ENCODE measurements at regions not wholly inside any gene's neighbourhood (a gene's known extent, or its start where the extent isn't known, plus 50 kb on each side); places are given as distances from the start of the nearest gene placed in this dataset.

DNA sequence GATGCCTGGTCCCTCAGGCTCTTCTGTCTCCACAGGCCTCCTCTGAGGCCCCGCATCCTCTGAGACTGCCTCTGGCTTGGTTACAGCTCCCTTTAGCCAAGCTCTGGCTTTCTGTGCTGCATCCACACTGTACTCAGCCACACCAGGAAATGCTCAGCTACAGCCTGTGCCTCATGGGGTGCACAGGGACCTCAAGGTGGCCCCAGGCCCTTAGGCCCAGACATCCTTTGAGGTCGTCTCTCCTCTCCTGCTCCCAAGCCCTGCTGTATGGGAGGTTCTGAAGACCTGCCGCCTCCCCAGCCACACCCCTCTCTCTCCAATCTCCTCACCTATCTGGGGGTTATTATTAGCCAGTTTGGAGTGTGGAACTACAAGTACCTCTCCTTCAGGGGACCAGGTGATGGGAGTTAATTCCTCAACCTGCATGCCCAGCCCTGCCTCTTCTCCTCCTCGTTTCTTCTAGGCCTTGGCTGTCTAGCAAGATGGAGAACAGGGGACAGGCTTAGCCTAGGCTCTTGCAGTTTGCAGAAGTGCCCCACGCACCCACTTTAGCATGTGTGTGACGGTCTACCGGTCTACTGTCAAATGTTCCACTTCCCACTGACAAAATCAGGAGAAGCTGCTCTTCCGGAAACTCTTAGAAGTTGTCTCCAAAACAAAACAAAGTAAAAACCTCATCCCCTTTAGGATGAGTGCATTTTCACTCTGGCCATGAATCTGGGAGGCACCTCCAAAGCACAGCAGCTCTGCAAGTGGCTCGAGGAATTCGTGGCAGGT is 64.0 kb upstream of the WAC start:
- H3K79me2 ChIP-seq (ENCODE audit: insufficient read depth, low read length): no peaks in the 10 kb centered on the region
- no peaks in the 10 kb centered on the region for H3K9me3 ChIP-seq (ENCODE audit: insufficient read depth, low read depth, low read length)
- no peak overlapping the region for H3K4me2 ChIP-seq (ENCODE audit: low read depth, low read length, poor library complexity, severe bottlenecking)
- H4K20me1 ChIP-seq (ENCODE audit: insufficient read depth, low read length, poor library complexity, severe bottlenecking): no peaks in the 10 kb centered on the region
- no peak overlapping the region for H3K4me3 ChIP-seq (ENCODE audit: low read length, poor library complexity, severe bottlenecking)
- TF ChIP-seq, protein P1, sequence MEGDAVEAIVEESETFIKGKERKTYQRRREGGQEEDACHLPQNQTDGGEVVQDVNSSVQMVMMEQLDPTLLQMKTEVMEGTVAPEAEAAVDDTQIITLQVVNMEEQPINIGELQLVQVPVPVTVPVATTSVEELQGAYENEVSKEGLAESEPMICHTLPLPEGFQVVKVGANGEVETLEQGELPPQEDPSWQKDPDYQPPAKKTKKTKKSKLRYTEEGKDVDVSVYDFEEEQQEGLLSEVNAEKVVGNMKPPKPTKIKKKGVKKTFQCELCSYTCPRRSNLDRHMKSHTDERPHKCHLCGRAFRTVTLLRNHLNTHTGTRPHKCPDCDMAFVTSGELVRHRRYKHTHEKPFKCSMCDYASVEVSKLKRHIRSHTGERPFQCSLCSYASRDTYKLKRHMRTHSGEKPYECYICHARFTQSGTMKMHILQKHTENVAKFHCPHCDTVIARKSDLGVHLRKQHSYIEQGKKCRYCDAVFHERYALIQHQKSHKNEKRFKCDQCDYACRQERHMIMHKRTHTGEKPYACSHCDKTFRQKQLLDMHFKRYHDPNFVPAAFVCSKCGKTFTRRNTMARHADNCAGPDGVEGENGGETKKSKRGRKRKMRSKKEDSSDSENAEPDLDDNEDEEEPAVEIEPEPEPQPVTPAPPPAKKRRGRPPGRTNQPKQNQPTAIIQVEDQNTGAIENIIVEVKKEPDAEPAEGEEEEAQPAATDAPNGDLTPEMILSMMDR (conservative IDR thresholded peaks at IDR 0.05; ENCODE audit: low read length): no peak
- no peak for TF ChIP-seq EZH2phosphoT487 (IDR thresholded peaks at IDR 0.05; ENCODE audit: borderline replicate concordance)
- no peaks in the 10 kb centered on the region for H3F3A ChIP-seq (ENCODE audit: low read depth)
- H3K9ac ChIP-seq (ENCODE audit: low read depth, low read length, poor library complexity, severe bottlenecking): no peak overlapping the region
- H3K27me3 ChIP-seq (ENCODE audit: insufficient read depth, low read length, poor library complexity, severe bottlenecking): no peaks in the 10 kb centered on the region
- no peaks in the 10 kb centered on the region for H3K36me3 ChIP-seq (ENCODE audit: insufficient read depth, low read length)
- H3K9me2 ChIP-seq (replicated peaks; ENCODE audit: low read depth, low read length): no peaks in the 10 kb centered on the region
- H3K4me1 ChIP-seq (ENCODE audit: insufficient read depth, low read length, poor library complexity, severe bottlenecking): no peaks in the 10 kb centered on the region
- no peak overlapping the region for H2AFZ ChIP-seq (ENCODE audit: low read length)

DNA sequence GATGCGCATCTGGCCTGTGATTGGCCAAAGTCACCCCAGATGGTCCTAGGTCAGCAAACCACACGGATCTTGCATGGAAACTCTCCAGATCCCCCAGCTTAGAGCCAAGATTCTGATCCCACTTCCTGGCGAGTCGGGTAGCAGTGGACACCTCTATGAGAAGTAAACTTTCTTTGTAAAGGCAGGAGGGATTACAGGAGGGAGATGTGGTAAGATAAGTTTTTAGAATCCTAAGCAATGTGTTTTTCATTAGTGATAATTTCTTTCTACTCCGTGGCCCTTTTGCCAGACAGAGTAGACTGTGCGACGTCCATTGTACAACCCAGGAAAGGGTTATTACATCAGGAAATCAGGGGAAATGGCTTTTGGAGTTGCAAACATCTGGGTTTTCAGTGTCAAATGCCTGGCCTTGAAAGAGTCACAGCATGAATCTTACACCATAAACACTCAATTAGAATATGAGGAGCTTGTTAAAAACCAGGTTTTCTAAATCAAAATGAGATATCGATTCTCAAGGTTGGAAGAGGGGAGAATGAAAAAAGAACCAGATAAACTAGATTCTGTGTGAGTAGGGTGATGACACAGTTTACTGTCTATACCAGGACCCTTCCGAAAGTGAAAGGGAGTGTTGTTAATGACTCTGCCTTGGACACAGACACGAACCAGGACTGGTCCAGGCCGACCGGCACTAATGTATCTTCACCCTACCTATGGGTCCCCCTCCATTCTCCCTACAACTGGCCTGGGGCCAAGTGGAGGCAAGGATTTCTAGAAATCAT is 61.9 kb upstream of the WAC start:
- Histone ChIP-seq H3K36me3 (ENCODE audit: insufficient read depth, low read length) (no peaks in the 10 kb centered on the region), H3K4me2 (ENCODE audit: low read depth, low read length, poor library complexity, severe bottlenecking) (no peak overlapping the region), H3K9me2 (replicated peaks; ENCODE audit: low read depth, low read length) (no peaks in the 10 kb centered on the region), H3K9me3 (ENCODE audit: insufficient read depth, low read depth, low read length) (no peaks in the 10 kb centered on the region), H3K4me1 (ENCODE audit: insufficient read depth, low read length, poor library complexity, severe bottlenecking) (no peaks in the 10 kb centered on the region), H3K27me3 (ENCODE audit: insufficient read depth, low read length, poor library complexity, severe bottlenecking) (no peaks in the 10 kb centered on the region), H4K20me1 (ENCODE audit: insufficient read depth, low read length, poor library complexity, severe bottlenecking) (no peaks in the 10 kb centered on the region), H3K4me3 (ENCODE audit: low read length, poor library complexity, severe bottlenecking) (no peak overlapping the region), H3K79me2 (ENCODE audit: insufficient read depth, low read length) (no peaks in the 10 kb centered on the region), H2AFZ (ENCODE audit: low read length) (no peak overlapping the region), H3K9ac (ENCODE audit: low read depth, low read length, poor library complexity, severe bottlenecking) (no peak overlapping the region), H3F3A (ENCODE audit: low read depth) (no peaks in the 10 kb centered on the region)
- TF ChIP-seq, protein P1 (conservative IDR thresholded peaks at IDR 0.05; ENCODE audit: low read length): no peak
- TF ChIP-seq EZH2phosphoT487 (IDR thresholded peaks at IDR 0.05; ENCODE audit: borderline replicate concordance): no peak

- Histone ChIP-seq H3K4me2 (ENCODE audit: low read depth, low read length, poor library complexity, severe bottlenecking) (no peak overlapping the region), H3K79me2 (ENCODE audit: insufficient read depth, low read length) (no peaks in the 10 kb centered on the region), H3K27me3 (ENCODE audit: insufficient read depth, low read length, poor library complexity, severe bottlenecking) (no peaks in the 10 kb centered on the region), H3K9ac (ENCODE audit: low read depth, low read length, poor library complexity, severe bottlenecking) (no peak overlapping the region), H3K4me1 (ENCODE audit: insufficient read depth, low read length, poor library complexity, severe bottlenecking) (no peaks in the 10 kb centered on the region), H3K9me3 (ENCODE audit: insufficient read depth, low read depth, low read length) (no peaks in the 10 kb centered on the region), H2AFZ (ENCODE audit: low read length) (no peak overlapping the region), H3F3A (ENCODE audit: low read depth) (no peaks in the 10 kb centered on the region), H3K36me3 (ENCODE audit: insufficient read depth, low read length) (no peaks in the 10 kb centered on the region), H4K20me1 (ENCODE audit: insufficient read depth, low read length, poor library complexity, severe bottlenecking) (no peaks in the 10 kb centered on the region), H3K9me2 (replicated peaks; ENCODE audit: low read depth, low read length) (no peaks in the 10 kb centered on the region), H3K4me3 (ENCODE audit: low read length, poor library complexity, severe bottlenecking) (no peak overlapping the region)
- TF ChIP-seq, protein P1 (conservative IDR thresholded peaks at IDR 0.05; ENCODE audit: low read length): no peak
- no peak for TF ChIP-seq EZH2phosphoT487 (IDR thresholded peaks at IDR 0.05; ENCODE audit: borderline replicate concordance)
Observed at GRCh38 chr10:28471652-28472050, 61.3 kb upstream of the WAC start.

All from Loucy (cell line).